ENCODE measurements at regions not wholly inside any gene's neighbourhood (a gene's known extent, or its start where the extent isn't known, plus 50 kb on each side); places are given as distances from the start of the nearest gene placed in this dataset.

DNA sequence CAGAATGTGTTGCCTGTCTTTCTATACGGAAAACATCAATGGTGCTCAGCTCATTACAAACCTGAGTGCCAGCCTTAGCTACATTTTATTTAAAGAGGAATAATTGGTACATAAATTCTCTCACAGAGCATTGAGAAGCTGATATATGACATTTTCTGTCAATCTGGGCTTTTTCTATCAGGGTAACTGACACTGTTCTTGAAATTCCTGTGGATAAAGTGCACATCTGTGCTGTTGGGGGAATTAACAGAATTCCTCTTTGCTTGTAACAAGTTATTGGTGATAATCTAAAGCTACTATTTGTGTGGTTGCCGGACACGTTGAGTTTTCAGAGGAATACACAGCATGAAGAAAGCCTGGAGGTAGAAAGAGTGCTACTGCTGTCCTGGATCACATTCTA is 668.6 kb downstream of the SORCS1 start:
- Histone ChIP-seq H3K4me1 (ENCODE audit: control insufficient read depth, low read length) (no peaks in the 10 kb centered on the region), H3K79me2 (ENCODE audit: control insufficient read depth, low read length) (no peaks in the 10 kb centered on the region), H3K27ac (ENCODE audit: low read depth, low read length) (no peak overlapping the region), H4K20me1 (ENCODE audit: control insufficient read depth, insufficient read depth, low read depth, low read length) (no peaks in the 10 kb centered on the region), H3K4me2 (ENCODE audit: low read length) (no peak overlapping the region), H3K9me3 (ENCODE audit: control insufficient read depth, insufficient read depth, low read length) (no peaks in the 10 kb centered on the region), H3K9me2 (replicated peaks; ENCODE audit: control insufficient read depth, low read length) (no peaks in the 10 kb centered on the region), H3K36me3 (ENCODE audit: control insufficient read depth, low read length) (no peaks in the 10 kb centered on the region), H3K27me3 (ENCODE audit: control insufficient read depth, low read length) (no peaks in the 10 kb centered on the region), H3K4me3 (ENCODE audit: low read length) (no peak overlapping the region), H3F3A (ENCODE audit: control insufficient read depth, insufficient read depth) (no peaks in the 10 kb centered on the region)
- TF ChIP-seq, protein P1, sequence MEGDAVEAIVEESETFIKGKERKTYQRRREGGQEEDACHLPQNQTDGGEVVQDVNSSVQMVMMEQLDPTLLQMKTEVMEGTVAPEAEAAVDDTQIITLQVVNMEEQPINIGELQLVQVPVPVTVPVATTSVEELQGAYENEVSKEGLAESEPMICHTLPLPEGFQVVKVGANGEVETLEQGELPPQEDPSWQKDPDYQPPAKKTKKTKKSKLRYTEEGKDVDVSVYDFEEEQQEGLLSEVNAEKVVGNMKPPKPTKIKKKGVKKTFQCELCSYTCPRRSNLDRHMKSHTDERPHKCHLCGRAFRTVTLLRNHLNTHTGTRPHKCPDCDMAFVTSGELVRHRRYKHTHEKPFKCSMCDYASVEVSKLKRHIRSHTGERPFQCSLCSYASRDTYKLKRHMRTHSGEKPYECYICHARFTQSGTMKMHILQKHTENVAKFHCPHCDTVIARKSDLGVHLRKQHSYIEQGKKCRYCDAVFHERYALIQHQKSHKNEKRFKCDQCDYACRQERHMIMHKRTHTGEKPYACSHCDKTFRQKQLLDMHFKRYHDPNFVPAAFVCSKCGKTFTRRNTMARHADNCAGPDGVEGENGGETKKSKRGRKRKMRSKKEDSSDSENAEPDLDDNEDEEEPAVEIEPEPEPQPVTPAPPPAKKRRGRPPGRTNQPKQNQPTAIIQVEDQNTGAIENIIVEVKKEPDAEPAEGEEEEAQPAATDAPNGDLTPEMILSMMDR (IDR thresholded peaks at IDR 0.05; ENCODE audit: low read depth, low read length, poor library complexity, severe bottlenecking): no peak
- no peak for TF ChIP-seq EZH2phosphoT487 (IDR thresholded peaks at IDR 0.05; ENCODE audit: borderline replicate concordance, low read length)

DNA sequence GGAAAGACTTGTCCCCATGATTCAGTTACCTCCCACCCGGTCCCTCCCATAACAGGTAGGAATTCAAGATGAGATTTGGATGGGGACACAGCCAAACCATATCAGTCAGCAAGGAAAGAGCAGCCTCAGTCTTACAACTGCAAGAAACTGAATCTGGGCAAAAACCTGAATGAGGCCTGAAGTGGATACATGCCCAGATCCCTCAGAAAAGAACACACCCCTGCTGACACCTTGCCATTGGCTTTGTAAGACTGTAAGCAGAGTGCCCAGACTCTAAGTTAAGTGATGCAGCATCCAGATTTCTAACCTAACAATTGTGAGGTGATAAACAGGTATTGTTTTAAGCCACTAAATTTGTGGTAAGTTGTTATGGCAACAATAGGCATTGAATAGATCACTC is 670.8 kb downstream of the SORCS1 start:
- Histone ChIP-seq H3K9me2 (replicated peaks; ENCODE audit: control insufficient read depth, low read length) (no peaks in the 10 kb centered on the region), H3K4me1 (ENCODE audit: control insufficient read depth, low read length) (no peaks in the 10 kb centered on the region), H3K36me3 (ENCODE audit: control insufficient read depth, low read length) (no peaks in the 10 kb centered on the region), H3K4me3 (ENCODE audit: low read length) (no peak overlapping the region), H3K27ac (ENCODE audit: low read depth, low read length) (no peak overlapping the region), H3F3A (ENCODE audit: control insufficient read depth, insufficient read depth) (no peaks in the 10 kb centered on the region), H3K9me3 (ENCODE audit: control insufficient read depth, insufficient read depth, low read length) (no peaks in the 10 kb centered on the region), H3K4me2 (ENCODE audit: low read length) (no peak overlapping the region), H3K79me2 (ENCODE audit: control insufficient read depth, low read length) (no peaks in the 10 kb centered on the region), H3K27me3 (ENCODE audit: control insufficient read depth, low read length) (no peaks in the 10 kb centered on the region), H4K20me1 (ENCODE audit: control insufficient read depth, insufficient read depth, low read depth, low read length) (no peaks in the 10 kb centered on the region)
- no peak for TF ChIP-seq EZH2phosphoT487 (IDR thresholded peaks at IDR 0.05; ENCODE audit: borderline replicate concordance, low read length)
- TF ChIP-seq, protein P1 (IDR thresholded peaks at IDR 0.05; ENCODE audit: low read depth, low read length, poor library complexity, severe bottlenecking): no peak

DNA sequence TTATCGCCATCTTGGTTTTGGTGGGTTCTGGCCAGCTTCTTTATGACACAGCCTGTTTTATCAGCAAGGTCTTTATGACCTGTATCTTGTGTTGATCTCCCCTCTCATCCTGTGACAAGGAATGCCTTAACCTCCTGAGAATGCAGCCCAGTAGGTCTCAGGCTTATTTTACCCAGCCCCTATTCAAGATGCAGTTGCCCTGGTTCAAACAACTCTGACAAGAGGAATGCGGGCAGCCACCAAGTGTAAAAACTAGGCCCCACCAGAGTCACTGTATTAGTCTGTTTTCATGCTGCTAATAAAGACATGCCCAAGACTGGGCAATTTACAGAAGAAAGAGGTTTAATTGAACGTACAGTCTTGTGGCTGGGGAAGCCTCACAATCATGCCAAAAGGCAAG is 671.3 kb downstream of the SORCS1 start:
- Histone ChIP-seq H3K79me2 (ENCODE audit: control insufficient read depth, low read length) (no peaks in the 10 kb centered on the region), H3F3A (ENCODE audit: control insufficient read depth, insufficient read depth) (no peaks in the 10 kb centered on the region), H3K4me3 (ENCODE audit: low read length) (no peak overlapping the region), H3K9me2 (replicated peaks; ENCODE audit: control insufficient read depth, low read length) (no peaks in the 10 kb centered on the region), H3K27me3 (ENCODE audit: control insufficient read depth, low read length) (no peaks in the 10 kb centered on the region), H3K27ac (ENCODE audit: low read depth, low read length) (no peak overlapping the region), H4K20me1 (ENCODE audit: control insufficient read depth, insufficient read depth, low read depth, low read length) (no peaks in the 10 kb centered on the region), H3K36me3 (ENCODE audit: control insufficient read depth, low read length) (no peaks in the 10 kb centered on the region), H3K9me3 (ENCODE audit: control insufficient read depth, insufficient read depth, low read length) (no peaks in the 10 kb centered on the region), H3K4me2 (ENCODE audit: low read length) (no peak overlapping the region), H3K4me1 (ENCODE audit: control insufficient read depth, low read length) (no peaks in the 10 kb centered on the region)
- no peak for TF ChIP-seq EZH2phosphoT487 (IDR thresholded peaks at IDR 0.05; ENCODE audit: borderline replicate concordance, low read length)
- TF ChIP-seq, protein P1 (IDR thresholded peaks at IDR 0.05; ENCODE audit: low read depth, low read length, poor library complexity, severe bottlenecking): no peak

DNA sequence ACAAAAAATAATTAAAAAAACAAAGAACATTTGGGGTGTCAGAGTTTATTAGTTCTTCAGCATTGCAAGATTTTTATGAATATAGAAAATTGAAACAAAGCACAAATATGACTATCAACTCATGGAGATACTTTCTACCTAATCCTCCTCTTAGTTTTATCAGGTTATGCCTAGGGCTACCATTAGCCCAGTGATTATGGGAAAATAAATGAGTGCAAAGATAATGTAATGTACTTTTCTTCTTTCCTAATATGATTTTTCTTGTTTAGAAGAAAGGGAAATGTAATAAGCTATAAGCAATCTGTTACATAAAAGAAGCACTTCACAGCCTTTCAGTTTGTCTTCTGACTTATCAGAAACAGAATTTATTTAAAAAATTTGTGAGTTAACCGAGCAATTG is 676.8 kb downstream of the SORCS1 start:
- Histone ChIP-seq H3K36me3 (ENCODE audit: control insufficient read depth, low read length) (no peaks in the 10 kb centered on the region), H3K27ac (ENCODE audit: low read depth, low read length) (no peak overlapping the region)

More for the DNA sequence above, 676.8 kb downstream of the SORCS1 start:
- no peaks in the 10 kb centered on the region for H3K79me2 ChIP-seq (ENCODE audit: control insufficient read depth, low read length)
- H4K20me1 ChIP-seq (ENCODE audit: control insufficient read depth, insufficient read depth, low read depth, low read length): no peaks in the 10 kb centered on the region
- no peak overlapping the region for H3K4me3 ChIP-seq (ENCODE audit: low read length)
- no peak overlapping the region for H3K4me2 ChIP-seq (ENCODE audit: low read length)
- TF ChIP-seq EZH2phosphoT487 (IDR thresholded peaks at IDR 0.05; ENCODE audit: borderline replicate concordance, low read length): no peak
- TF ChIP-seq, protein P1 (IDR thresholded peaks at IDR 0.05; ENCODE audit: low read depth, low read length, poor library complexity, severe bottlenecking): no peak
- no peaks in the 10 kb centered on the region for H3K4me1 ChIP-seq (ENCODE audit: control insufficient read depth, low read length)
- H3K9me3 ChIP-seq (ENCODE audit: control insufficient read depth, insufficient read depth, low read length): no peaks in the 10 kb centered on the region
- no peaks in the 10 kb centered on the region for H3K9me2 ChIP-seq (replicated peaks; ENCODE audit: control insufficient read depth, low read length)
- no peaks in the 10 kb centered on the region for H3K27me3 ChIP-seq (ENCODE audit: control insufficient read depth, low read length)
- no peaks in the 10 kb centered on the region for H3F3A ChIP-seq (ENCODE audit: control insufficient read depth, insufficient read depth)
